ENCODE measurements at regions not wholly inside any gene's neighbourhood (a gene's known extent, or its start where the extent isn't known, plus 50 kb on each side); places are given as distances from the start of the nearest gene placed in this dataset.

GRCh38 chr11:128156486-128156885, 430.9 kb downstream of the ETS1 start:
- TF ChIP-seq CTCF (conservative IDR thresholded peaks at IDR 0.05; ENCODE audit: low read length) = no peak
- no peak for TF ChIP-seq EZH2phosphoT487 (IDR thresholded peaks at IDR 0.05; ENCODE audit: borderline replicate concordance)
